ENCODE measurements at regions not wholly inside any gene's neighbourhood (a gene's known extent, or its start where the extent isn't known, plus 50 kb on each side); places are given as distances from the start of the nearest gene placed in this dataset.

- in situ Hi-C loops (cut with HindIII; ENCODE audit: extremely low pct_ligation_motif_present, low pct_unique_long_range_greater_than_20kb): no loop called here
- POLR2A ChIA-PET: interaction anchor here (0.8 kb wide), 1 partner anchor 32 kb away, joined by 3 read pairs; no protein-coding TSS in a partner anchor
- H3K9me3 ChIP-seq (ENCODE audit: low read length): no peaks in the 10 kb centered on the region
- H4K20me1 ChIP-seq (ENCODE audit: insufficient read depth, low read length): no peaks in the 10 kb centered on the region
- H3K27ac ChIP-seq (ENCODE audit: extremely low read length, insufficient read depth, low read length): no peak overlapping the region
- no peak overlapping the region for H3K4me3 ChIP-seq (replicated peaks in 1 of 3; ENCODE audit: insufficient read depth in 1 of 3, low read depth in 2 of 3, low read length in 3 of 3)
- intact Hi-C loops (cut with micrococcal nuclease; ENCODE audit: unreplicated experiment): loop anchor here (5.0 kb wide), 1 partner anchor 64 kb away; no protein-coding TSS in a partner anchor
- peaks cover 46% of the 10 kb centered on the region for H3K4me1 ChIP-seq (ENCODE audit: insufficient read depth, low read length)
- H2AFZ ChIP-seq (ENCODE audit: low read length): no peak overlapping the region
- DNase-seq (ENCODE audit: low spot score): no peak
- WGBS (ENCODE audit: low lambda C conversion rate): 80% methylated on average over 1 of the region's 3 CpGs
- H3K9ac ChIP-seq (ENCODE audit: insufficient read depth, low read depth, low read length): no peak overlapping the region
- FAIRE-seq: no peak
- ATAC-seq: no peak
- TF ChIP-seq CBX1 (IDR thresholded peaks at IDR 0.05; ENCODE audit: low read depth): no peak
- TF ChIP-seq, protein P1, sequence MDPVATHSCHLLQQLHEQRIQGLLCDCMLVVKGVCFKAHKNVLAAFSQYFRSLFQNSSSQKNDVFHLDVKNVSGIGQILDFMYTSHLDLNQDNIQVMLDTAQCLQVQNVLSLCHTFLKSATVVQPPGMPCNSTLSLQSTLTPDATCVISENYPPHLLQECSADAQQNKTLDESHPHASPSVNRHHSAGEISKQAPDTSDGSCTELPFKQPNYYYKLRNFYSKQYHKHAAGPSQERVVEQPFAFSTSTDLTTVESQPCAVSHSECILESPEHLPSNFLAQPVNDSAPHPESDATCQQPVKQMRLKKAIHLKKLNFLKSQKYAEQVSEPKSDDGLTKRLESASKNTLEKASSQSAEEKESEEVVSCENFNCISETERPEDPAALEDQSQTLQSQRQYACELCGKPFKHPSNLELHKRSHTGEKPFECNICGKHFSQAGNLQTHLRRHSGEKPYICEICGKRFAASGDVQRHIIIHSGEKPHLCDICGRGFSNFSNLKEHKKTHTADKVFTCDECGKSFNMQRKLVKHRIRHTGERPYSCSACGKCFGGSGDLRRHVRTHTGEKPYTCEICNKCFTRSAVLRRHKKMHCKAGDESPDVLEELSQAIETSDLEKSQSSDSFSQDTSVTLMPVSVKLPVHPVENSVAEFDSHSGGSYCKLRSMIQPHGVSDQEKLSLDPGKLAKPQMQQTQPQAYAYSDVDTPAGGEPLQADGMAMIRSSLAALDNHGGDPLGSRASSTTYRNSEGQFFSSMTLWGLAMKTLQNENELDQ (CRISPR knock-in tag; IDR thresholded peaks at IDR 0.05; ENCODE audit: borderline replicate concordance): no peak
- TF ChIP-seq EP300 (IDR thresholded peaks at IDR 0.05; ENCODE audit: low read depth in 2 of 2, low read length in 2 of 2): no peak
- TF ChIP-seq EP300 (CRISPR knock-in tag; IDR thresholded peaks at IDR 0.05; ENCODE audit: borderline replicate concordance): no peak
- TF ChIP-seq ZNF382 (CRISPR knock-in tag; IDR thresholded peaks at IDR 0.05; ENCODE audit: borderline replicate concordance): no peak
- no peak for TF ChIP-seq NFE2L1 (CRISPR knock-in tag; IDR thresholded peaks at IDR 0.05; ENCODE audit: borderline replicate concordance)
- no peak for TF ChIP-seq ZNF121 (CRISPR knock-in tag; IDR thresholded peaks at IDR 0.05)
- no peak for TF ChIP-seq HNRNPK (IDR thresholded peaks at IDR 0.05; ENCODE audit: low read depth, low read length, poor library complexity, severe bottlenecking)
- H3K27me3 ChIP-seq (ENCODE audit: control insufficient read depth in 1 of 2, insufficient read depth in 2 of 2, low read length in 2 of 2): no peaks in the 10 kb centered on the region
- H3K36me3 ChIP-seq (replicated peaks in 1 of 2; ENCODE audit: control insufficient read depth in 1 of 2, insufficient read depth in 2 of 2, low read length in 2 of 2): no peaks in the 10 kb centered on the region
- no TSS peak for BruUV-seq (replicated peaks)
- peak overlapping the region; percentile 76; the same call in 1 of the 2 replicates for H3K4me2 ChIP-seq (ENCODE audit: low read depth, low read length)
- no peaks in the 10 kb centered on the region for H3K79me2 ChIP-seq (ENCODE audit: insufficient read depth, low read length)
- CTCF ChIA-PET (ENCODE audit: low intra/inter-chr PET ratio, low total read pairs): no interaction called here
Observed at GRCh38 chr10:35268323-35268722, 68.0 kb upstream of the CCNY start.

Measured in HepG2 (cell line).